GM21367 (cell line): ENCODE measurements at regions not wholly inside any gene's neighbourhood (a gene's known extent, or its start where the extent isn't known, plus 50 kb on each side); places are given as distances from the start of the nearest gene placed in this dataset.
"Not testable (repeated sequence)": the region's sequence is repeated elsewhere in the genome, so short reads cannot be mapped to it uniquely, and the experiment has no call there.

Experiments used
- ATAC-seq: cut with Tn5 transposase; IDR thresholded peaks from one replicate; pipeline ENCODE4 v1.9.1; 2021; ENCODE audit not compliant: unreplicated experiment

DNA sequence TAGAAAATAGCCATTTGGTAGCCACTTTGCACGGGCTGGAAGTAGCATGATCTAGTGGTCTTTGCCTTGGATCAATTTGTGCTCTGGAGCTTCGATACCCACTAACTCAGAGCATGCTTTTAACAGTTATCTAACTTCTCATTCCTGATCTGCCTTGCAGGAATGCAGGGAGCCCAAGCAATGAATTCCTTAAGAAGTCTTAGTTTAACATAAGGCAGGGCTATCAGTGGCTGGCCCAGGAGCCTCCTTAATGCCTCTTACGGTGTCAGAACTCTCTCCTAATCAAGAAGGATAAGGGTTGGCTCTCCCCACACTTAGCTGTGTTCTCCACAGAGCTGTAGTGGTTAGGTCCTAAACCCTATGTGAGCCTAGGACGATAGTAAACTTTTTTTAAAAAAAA lies 95.8 kb upstream of the TBCA start:
- no peak for ATAC-seq

DNA sequence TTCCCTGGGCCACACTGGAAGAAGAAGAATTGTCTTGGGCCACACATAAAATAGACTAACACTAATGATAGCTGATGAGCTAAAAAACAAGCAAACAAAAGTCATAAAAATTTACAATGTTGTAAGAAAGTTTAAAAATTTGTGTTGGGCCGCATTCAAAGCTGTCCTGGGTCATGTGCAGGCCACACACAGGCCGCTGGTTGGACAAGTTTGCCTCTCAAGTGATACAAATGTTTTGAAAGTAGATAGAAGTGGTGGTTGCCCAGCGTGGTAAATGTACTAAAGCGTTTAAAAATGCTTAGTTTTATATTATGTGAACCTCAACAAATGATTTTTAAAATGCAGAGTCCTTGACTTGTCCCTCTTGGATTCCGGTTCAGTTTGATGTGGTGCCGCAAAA lies 94.9 kb upstream of the TBCA start:
- no peak for ATAC-seq

DNA sequence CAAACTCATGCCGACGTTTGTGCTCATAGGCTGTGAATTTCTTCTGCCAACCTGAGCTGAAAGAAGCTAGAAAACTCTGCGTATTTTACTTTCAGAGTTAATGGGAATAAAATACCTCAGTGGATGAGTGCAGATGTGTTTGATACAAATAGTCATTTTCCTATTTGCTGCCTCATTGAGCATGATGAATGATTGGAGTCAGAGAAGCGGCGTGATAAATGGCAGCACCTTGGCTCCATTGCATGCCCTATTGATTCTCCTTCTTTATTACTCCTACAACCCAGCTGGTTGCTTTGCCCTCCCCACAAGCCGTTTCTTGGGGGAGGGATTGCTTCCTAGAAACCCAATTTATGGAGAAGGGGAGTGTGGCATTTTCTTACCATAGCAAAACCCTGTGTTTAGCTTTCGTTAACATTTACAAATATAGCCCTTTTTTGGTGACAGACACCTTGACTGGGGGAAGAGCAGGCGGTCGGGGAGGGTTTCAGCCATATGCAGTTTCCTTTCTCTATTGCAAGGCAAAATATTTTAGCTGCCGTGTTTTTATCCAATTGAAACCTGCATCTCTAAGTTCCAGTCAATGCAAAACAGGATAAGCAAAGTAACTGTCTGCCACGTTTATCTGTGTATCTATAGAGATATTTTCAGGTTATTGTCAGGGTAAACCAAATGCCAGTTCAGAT lies 93.1 kb upstream of the TBCA start:
- ATAC-seq: no peak

DNA sequence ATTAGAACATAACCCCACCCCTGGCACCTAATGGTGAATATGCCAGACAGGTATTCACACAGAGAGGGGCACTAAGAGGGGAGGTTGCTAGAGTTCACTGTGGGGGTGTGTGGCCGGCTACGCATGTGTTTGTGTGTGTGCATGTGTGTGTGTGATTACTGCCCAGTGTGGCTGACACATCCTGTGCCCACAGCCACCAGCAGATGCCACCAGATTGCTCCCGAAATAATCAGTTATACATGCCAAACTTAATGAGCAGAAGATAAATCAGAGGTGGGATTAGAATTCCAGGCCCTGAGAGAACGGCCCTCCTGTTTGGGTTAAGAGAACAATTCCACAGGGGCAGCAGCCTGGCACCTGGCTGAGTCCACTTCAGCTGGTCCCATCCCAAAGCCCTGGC lies 91.8 kb upstream of the TBCA start:
- ATAC-seq: no peak

DNA sequence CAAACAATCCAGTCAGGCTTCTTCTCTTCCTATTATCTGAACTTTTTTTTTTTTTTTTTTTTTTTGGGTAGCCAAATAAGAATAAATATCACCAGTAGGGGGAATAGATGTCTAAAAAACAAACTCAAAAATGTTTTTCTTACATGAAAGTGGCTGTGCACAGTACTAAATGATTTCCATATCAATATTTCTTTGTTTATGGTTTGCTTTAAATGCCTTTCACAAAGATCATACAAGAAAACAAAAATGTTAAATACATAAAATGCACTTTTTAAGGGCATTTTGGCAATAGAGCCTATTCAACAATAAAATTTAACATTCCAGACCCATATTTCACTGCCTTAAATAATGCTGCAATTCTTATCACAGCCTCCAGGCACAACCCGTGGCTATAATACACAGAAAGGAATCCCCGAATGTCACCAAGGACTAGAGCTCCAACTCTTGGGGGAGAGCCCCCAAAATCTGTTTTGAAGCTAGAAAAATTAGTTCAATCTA lies 91.1 kb upstream of the TBCA start:
- no peak for ATAC-seq

DNA sequence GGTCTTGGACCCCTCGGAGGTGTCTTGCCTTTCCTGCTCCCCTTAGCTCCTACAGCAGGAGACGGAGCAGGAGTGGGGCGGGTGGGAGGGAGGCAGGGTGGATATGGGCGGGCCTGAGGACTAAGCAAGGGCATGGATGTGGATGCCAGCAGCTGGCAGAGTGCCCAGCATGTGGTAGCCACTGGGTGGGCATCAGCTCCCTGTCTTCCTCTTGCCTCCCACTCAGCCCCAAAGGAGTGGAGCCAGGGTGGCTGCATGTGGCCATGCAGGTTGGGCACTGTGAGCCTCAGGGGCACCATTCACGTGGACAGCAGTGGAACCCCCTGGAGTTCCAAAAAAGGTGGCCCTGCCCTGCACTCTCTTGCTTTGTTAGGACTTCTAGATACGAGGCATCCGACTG lies 90.1 kb upstream of the TBCA start:
- ATAC-seq: no peak

DNA sequence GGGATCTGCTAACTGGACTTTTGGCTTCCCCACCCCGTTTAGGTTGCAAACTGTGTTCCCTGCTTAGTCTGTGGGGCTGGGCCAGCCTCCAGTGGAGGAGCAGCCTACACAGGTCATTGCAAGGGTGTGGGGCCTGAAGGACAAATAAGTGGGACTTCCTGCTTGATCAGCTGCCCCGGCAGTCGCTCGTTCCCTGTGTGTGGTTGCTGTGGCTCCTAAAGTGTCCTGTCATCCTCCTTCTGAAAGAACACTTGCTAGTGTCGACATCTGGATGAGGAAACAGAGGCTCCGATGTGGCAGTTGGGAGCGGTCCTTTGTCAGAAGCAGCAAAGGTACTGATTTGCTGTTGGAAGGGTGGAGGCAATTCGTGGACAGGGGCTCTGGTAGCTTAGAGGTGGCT lies 88.9 kb upstream of the TBCA start:
- ATAC-seq: no peak

DNA sequence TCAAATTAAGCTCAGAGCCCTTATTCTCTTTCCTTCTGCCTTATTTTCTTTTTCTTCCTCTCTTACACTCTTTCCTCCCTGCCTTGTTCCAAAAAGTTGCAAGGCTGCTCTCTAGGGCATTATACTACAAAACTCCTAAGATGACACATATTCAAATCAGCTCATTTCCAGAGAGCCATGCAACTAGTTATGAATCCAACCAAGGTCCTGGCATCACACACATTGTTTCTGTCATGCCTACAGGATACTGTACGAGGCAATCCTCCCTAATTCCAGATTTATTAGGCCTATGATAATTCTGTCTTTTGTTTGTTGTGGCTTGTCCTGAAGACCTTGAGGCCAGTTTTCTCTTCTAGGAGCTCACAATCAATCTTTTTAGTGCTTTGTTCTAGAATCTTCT lies 87.0 kb upstream of the TBCA start:
- ATAC-seq: no peak

DNA sequence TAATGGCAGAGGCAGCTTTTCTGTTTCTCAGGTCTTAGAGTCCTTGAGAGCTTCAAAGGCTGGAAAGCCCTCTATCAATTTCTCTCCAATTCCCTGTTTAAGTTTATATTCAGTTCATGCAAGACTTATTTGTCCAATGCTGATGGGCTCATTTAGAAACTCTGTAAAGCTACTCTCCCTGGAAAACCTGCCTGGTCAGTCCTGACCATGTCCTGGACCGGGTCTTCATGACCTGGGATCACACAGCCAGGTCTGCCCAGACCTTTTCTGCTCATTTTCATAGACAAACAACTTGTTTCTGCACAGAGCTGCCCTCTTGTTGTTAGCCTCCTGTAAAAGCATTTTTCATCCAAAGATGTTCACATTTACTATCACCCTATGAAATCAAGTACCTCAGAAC lies 85.4 kb upstream of the TBCA start:
- no peak for ATAC-seq

DNA sequence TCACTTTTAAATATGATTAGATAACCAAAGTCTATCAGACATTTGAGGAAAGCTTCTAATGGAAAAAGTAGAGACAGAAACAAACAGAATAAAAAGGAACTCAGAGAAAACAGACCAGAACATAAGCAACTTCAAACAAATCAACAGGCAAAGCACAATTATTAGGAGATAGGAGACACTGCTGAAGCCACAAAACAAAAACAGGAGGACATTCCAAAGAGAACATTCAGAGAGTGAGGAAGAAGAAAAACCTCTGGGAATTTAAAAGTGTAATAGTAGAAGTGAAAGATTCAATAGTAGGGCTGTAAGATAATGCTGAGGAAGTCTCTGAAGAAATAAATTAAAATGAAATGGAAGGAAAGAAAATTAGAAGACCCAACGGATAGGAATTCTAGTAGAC lies 83.2 kb upstream of the TBCA start:
- no peak for ATAC-seq

DNA sequence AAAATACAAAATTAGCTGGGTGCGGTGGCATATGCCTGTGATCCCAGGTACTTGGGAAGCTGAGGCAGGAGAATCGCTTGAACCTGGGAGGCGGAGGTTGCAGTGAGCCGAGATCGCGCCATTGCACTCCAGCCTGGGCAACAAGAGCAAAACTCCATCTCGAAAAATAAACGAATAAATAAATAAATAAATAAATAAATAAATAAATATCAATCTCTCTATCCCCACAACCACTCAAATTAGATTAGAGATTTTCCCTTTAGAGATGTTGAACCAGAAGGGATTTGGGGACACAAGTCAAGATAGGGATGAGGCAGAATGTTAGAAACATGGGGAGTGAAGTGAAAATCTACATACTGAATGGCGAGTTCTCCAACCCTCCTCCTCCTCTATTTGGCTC lies 82.5 kb upstream of the TBCA start:
- ATAC-seq: not testable (repeated sequence)

DNA sequence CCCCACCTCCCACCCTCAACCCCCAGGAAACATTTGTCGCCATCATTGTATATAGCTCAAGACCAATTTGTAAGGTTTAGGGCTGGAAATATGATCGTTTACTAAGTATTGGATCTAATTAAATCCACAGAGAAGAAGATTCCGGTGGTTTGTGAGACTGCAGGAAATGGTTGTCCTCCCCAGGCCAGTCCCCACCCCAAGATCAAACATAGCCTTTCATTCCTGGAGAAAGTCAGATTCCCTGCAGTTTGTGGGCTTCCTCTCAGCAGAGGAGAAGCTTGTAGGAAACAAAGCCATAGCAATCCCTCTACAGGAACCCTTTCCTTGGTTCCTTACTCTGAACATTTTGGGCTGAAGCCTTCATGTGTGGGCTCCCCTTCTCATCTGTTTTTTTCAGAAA lies 79.2 kb upstream of the TBCA start:
- no peak for ATAC-seq

DNA sequence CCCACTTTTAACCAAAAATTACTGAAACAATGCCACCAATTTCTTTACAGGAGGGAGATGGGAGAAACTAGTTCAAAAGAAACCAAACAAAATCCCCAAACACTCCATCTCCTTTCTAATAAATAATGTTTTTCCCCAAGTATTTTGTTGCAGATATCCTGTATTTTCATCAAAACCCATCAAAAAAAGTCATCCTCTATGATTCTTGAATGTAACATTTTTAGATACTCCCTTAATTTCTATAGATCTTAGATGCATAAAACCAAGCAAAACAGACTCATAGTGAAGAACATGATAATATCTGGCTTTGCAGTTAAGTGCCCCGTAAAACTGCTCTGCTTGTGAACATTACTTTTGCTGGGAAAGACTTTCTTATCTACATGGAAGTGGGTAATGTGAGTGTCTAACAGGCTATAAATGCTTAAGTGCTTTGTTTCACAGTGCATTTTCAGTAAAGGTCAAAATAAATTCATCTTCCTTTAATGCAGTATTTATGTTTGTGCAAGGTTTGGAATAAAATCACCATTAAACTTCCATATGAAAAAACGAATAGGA lies 77.3 kb upstream of the TBCA start:
- ATAC-seq: no peak

DNA sequence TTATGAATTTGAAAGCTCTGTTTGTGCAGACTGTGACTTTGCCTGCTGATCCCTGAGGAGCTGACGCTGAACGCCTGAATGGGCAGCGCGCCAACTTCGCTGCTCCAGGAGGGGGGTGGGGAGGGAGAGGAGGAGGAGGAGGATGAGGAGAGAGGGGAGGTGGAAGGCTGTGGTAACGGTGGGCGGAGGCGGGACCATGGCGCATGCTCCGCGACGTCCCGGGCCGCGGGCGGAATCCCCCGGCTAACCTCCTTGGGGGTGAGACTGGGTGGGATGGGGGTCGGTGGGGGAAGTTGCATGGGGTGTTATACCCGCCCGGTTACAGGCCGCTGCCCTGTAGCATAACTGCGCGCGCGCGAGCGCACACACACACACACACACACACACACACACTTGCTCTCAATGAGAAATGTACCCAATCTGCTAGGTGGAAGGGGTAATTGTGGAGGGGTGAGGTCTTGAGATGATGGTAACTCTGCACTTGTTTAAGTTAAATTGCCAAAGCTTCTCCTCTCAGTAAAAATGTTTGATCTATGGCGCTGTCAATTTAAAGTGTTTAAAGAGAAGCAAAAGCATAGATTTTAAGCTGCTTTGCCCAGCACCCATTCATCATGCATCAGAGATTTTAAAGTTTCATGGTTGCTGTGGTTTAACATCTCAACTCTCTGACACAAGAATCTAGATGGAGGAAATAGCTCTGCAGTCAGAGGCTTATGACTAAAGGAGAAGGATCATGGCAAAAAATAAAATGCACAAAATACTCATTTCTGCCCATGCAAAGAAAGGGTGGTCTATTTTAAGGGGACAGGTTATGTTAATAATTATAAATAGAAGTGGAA lies 76.6 kb upstream of the TBCA start:
- ATAC-seq: peak; percentile 53

DNA sequence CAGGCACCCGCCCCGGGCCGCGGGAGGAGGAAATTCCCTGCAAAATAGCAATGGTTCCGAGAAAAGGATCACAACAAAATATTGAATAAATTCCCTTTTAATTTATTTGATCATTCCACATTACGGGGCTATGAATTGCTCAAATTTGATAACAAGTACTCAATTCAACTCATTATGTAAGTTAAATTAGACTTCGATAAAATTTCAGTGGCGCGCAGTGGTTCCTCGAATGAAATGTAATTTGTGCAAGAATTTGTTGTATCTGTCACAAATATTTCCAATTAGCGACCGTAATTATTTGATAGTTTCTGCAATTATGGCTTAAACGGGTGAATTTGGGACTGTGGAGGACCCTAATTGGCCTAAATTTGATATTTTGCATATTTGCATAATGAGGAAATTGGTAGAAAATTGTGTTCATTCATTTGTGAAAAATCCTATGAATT lies 76.0 kb upstream of the TBCA start:
- ATAC-seq: no peak

DNA sequence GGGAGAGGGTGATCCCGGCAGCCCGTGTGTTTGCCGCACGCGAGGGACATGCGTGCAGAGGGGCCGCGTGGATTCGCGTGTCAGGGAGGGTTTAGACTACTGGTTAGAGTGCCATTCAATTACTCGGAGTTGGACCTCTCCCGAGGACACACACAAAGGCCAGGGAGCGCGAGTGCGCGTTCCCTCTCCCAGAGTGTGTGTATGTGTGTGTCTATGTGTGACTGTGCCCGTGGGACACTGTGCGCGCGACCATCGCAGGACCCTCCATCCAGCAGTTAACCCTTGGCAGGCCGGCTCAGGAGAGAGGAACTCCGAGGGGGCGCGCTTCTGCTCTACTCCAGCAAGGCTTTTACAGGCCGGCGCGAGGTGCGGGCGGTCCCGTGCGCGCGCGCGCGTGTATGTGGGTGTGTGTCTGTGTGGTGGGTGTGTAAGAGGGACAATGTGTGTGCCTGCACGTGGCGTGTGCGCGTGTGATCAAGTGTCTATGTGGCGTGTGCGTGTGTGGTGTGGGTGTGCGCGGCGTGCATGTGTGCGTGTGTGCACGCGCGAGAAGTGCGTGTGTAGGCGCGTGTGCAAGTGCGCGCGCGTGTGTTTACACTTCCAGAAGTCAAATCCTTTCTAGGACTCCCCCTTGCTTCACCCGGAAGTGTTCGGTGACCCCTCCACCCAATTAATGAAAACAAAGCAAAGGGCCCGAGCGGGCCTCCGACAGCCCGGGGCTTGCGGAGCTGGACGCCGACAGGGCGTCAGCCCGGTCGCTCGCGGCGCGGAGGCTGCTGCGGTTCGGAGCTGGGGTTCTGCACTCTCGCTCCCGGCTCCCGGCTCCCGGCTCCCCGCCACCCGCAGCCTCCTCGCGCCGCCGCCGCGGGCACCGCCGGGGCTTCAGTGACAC lies 75.3 kb upstream of the TBCA start:
- ATAC-seq: no peak

DNA sequence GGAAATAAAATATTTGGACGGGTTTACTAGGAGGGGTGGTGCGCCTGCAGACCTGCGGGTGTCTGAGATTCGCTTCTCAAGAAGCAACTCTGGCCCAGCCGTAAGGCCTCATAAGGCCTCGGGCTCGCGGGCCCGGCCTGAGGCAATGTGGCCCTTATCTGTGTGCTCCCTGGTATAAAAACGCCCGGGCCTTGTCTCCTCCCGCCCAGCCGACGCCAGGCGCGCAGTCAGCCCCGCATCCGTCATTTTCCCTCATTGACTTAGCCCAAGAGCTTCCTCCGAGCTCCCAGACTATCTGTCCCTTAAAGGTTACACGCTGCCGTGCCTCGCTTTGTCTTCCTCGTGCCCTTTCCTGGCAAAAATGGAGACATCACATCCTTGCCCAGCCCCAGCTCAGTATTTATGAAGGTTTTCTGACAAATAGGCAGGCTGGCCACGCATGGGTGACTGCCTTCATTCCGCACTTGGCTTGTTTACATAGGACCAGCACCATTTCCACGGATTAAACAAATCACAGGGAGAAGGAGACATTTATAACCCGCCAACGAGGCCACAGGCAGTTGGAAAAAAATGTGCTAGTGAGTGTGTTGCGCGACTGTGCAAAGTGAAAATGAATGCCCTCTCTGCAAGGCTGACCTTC lies 74.5 kb upstream of the TBCA start:
- ATAC-seq: no peak

DNA sequence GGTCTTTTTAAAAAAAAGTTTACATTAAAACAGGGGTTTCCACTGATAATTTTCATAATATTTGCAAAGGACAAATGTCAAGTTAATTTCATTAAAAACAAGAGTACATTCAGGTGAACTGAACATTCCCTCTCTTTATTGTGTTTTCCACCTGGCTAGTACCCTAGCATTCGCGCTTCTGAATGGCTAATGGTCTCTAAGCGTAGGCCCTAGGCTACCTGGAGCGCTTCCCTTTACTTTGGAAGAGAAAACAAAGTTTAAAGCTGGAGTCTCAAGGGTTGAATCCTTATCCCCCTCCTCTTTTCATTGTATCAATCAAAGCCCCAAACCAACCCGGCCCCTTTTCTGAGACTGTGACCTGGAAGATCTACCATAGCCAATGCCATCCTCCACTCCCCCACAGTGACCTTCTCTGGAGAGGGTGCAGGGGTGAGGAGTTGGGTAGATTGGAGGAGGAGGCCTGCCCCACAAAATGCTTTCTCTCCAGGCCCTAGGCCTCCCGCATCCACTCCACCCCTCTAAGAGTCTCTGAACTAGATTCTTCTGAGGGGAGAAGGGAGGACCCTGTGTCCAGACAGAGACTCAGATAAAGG lies 73.3 kb upstream of the TBCA start:
- no peak for ATAC-seq

DNA sequence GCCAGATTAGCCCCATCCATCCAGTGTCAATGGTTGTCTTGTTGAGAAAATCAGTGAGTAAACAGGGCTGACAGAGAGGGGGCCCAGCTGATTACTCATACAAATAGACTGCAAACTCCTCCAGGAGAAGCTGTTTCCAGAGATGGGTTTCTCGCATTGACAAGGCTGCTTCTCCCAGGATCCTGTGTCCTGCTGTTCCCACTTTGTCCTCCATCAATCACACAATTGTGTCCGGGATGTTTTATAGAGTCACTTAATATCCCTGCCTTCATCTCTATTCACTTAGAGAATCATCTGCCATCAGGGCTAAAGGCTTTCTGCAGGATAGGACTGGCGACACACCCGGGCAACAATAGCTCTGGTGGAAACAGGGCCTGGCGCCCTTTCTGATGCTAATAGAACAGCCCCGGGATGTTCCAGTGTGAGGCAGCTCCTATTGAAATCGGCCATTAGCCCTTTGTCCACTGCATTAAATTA lies 71.7 kb upstream of the TBCA start:
- no peak for ATAC-seq

DNA sequence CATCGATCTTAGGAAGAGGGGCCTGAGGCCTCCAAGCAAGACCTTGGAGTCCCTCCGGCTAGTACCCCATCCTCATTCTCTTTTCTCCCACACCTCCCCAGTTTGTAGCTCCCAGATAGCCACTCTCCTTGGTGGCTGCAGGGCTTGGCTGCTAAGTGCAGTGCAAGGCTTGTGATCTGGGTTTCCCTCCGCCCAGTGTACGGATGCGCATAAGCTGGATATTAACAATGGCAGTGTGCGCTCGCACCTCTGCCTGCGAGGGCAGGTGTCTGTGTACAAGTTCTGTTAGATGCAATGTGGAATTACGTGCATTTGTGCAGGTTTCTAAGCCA lies 71.0 kb upstream of the TBCA start:
- ATAC-seq: no peak
